NK-92 (cell line): ENCODE measurements at regions not wholly inside any gene's neighbourhood (a gene's known extent, or its start where the extent isn't known, plus 50 kb on each side); places are given as distances from the start of the nearest gene placed in this dataset.
"Not testable (repeated sequence)": the region's sequence is repeated elsewhere in the genome, so short reads cannot be mapped to it uniquely, and the experiment has no call there.

Experiments used
- DNase-seq: peaks from one replicate; lab custom pipeline; 2025; ENCODE audit not compliant: unreplicated experiment; lab: John Stamatoyannopoulos, UW

DNA sequence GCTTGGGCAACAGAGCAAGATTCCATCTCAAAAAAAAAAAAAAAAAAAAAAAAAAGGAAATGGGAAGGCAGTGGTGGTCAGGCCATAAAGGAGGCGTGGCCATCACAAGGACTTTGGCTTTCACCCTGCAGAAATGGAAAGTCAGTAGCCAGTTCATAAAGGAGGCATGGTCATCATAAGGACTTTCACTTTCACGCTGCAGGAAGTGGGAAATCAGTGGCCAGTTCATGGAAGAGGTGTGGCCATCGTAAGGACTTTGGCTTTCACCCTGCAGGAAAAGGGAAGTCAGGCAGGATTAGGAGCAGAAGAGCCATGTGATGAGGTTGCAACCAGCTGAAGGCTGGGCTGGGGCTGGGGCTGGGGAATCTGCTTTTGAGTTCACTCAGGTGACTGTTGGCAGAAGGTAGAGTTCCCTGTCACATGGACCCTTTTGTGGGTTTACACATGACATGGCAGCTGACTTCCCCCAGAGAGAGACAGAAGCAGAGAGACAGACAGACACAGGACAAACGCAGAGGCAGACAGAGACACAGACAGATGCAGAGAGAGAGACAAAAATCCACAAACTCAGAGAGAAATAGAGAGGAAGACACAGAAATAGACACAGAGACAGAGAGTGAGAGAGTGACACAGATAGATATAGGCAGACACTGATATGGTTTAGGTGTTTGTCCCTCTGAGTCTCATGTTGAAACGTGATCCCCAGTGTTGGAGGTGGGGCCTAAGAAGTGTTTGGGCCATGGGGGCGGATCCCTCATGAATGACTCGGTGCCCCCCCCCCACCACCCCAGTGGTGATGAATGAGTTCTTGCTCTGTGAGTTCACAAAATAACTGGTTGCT, 263.9 kb upstream of the KAZN start:
- no peak for DNase-seq

DNA sequence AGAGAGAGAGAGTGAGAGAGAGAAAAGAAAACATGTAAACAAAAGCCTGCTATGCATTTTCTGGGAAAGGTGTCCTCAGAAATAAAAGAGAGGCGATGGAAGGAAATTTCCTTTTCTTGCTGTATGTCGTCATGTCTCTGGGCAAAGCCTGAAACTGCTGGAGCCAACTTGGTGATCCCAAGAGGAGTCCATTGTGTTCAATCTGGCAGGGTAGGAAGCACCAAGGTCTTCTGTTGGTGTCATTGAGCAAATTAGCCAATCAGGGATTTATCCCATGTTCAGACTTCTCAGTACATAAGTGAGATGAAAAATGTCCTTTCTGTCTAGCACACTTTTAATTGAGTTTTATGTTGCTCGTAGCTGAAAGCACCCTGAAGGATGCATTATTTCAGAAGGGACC, 260.0 kb upstream of the KAZN start:
- DNase-seq, result no peak

DNA sequence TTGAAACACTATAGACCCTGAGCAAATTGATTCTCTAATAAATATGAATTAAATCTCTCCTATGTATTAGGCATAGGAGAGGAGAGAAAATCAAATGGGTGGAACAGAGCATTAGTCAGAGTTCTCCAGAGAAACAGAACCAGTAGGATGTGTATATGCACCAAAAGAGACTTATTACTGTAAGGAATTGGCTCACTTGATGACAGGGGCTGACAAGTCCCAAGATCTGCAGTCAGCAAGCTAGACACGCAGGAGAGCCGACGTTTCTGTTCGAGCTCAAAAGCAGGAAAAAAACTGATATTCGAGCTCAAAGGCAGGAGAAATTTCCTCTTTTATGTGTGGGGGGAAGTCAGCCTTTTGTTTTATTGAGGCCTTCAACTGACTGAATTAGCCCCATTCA, 259.2 kb upstream of the KAZN start:
- DNase-seq, result no peak

DNA sequence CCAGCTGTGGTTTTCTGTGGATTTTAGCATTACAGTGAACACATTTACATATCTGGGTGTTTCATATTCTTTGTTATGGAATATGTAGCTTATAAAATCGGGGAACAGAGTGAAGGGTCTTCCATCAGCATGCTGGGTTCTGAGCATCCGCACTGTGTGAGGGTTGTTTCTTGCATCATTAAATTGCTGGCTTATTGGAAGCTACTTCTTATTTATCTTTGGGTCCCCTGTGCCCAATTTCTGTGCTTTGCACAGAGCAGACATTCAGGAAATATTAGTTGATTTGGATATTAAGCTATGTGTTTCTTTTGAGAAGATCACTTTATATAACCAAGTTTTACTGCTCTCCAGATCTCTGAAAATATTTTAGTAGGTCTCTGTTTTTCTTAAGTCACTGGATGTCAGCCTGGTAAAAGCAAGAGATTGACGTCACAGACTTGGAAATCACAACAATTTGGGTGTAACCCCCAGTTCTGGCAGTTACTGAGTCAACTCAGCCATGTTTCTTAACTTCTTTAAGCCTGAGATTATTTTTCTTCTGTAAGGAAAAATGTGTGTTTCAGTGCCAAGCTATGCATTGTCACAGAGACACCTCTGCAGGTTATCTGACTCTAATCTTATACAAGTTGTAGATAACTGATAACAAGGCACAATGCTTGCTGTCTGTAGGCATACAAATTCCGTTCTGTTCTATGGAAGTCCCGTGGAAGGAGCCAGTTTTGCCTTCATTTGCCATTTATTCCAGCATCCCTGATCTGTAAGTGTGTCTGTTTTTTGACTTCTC, 258.3 kb upstream of the KAZN start:
- DNase-seq, result no peak

DNA sequence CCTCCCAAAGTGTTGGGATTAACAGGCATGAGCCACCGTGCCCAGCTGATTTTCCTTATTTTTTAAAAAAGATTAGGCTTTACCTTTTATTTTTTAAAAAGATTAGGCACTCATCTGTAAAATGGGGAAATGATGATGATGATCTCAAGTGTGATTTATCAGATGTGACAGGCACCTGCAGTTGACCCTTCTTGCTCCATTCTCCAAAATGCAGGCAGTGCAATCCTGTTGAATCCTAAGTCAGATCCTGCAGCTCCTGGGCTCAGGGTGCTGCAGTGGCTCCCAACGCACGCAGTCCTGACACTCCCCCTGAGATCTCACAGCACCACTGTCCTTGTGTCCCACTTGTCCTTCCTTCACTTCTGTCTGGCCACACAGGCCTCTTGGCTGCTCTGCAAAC, 257.3 kb upstream of the KAZN start:
- no peak for DNase-seq

DNA sequence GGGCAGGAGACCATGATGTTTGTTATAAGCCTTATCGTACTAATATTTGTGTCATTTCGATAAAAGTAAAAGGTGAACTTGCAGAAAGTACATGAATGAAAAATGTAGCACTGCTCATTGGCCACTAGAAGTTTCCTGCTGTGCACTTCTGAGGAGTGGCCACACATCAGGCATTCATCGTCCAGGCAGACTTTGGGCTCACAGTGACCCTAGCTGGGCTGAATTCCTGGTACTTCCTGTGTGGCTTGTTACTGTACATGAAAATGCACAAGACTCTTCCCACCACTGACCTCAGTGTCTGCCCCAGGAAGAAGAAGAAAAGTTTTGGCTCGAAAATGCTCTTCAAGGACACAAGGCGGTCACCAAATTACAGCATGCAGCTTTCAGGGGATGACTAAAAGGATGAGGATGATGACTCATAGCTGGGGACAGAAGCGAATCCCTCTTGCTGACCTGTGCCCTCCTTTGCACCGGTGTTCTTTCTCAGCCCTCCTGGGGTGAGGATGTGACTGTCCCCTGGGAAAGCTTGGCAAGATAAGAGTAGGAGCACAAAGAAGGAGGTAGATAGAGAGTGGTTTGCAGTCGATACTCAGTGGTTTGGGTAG, 252.4 kb upstream of the KAZN start:
- DNase-seq, result no peak

DNA sequence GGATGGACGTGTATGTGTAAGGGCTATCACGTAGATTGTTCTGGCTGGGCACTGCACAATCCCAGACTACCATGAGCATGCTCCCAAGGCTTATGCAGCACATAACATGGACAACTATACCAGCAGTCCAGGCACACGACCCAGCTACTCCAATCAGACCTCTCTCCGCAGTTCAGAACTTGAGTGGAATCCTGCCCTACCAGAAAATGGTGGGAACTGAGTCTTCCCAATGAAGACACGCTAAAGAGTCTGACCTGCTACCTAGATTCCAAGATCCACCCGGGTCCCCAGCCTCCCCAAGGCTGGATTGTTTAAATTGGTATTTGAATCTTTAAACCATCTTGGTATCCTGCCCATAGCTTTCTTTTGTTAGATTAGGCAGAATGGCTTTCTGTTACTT, 251.3 kb upstream of the KAZN start:
- DNase-seq, result no peak

DNA sequence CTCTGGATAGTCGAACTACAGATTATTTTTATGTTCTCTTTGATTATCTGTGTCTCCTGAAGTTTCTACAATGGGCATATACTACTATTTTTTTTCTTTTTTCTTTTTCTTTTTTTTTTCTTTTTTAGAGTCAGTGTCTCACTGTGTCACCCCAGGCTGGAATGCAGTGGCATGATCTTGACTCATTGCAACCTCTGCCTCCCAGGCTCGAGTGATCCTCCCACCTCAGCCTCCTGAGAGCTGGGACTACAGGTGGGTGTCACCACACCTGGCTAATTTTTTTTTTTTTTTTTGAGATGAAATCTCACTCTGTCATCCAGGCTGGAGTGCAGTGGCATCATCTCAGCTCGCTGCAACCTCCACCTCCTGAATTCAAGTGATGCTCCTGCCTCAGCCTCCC, 250.7 kb upstream of the KAZN start:
- DNase-seq, result no peak

DNA sequence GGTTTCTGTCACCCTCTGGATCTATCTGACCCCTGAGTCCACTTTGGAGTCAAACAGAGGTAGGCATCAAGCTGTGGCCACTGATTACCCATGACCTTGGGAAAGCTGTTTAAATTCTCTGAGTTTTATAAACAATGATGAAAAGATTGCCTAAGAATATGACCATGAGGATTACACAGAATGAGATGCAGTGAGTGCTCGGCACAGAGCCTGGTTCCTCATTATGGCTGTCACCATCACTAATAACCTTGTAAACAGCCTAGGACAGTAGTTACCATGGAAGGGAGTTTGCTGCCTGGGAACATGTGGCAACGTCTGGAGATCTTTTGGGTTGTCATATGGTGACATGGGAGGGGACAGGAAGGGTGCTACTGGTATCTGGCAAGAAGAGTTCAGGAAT, 248.3 kb upstream of the KAZN start:
- no peak for DNase-seq

DNA sequence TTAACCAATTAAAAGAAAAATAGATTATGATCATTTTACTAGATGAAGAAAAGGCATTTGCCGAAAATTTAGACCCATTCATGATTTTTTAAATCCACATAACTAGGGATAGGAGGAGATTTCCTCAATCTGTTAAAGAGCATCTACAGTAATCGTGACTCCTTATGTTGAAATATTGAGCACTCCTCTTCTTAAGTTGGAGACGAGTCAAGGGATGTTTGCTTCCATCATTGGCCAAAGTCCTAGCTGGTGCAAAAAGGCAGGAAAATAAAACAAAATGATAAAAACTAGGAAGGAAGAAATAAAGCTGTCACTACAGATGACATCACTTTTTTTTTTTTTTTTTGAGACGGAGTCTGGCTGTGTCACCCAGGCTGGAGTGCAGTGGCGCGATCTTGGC, 245.6 kb upstream of the KAZN start:
- no peak for DNase-seq

DNA sequence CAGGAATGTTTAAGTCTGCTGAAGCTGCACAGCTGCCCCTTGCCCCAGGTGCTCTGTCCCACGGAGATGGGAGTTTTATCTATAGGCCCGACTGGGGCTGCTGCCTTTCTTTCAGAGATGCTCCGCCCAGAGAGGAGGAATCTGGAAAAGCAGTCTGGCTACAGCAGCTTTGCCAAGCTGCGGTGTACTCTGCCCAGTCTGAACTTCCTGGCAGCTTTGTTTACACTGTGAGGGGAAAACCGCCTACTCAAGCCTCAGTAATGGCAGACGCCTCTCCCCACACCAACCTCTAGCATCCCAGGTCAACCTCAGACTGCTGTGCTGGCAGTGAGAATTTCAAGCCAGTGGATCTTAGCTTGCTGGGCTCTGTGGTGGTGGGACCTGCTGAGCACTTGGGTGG, 237.5 kb upstream of the KAZN start:
- not testable (repeated sequence) for DNase-seq

DNA sequence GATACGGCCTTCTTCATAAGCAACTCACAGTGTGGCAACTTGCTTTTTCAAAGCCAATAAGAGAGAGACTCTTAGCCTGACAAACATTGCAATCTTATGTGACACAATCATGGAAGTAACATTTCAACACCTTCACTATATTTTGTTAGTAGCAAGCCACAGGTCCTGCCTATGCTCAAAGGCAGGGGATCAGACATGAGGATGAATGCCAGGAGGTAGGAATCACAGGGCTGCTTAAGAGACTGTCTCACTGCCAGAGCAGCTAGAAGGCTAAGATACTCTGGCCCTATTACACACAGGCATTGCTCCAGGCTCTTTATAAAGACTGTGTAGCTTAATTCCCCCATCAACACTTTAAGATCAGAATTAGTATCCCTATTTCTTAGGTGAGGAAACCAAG, 236.2 kb upstream of the KAZN start:
- DNase-seq, result no peak

DNA sequence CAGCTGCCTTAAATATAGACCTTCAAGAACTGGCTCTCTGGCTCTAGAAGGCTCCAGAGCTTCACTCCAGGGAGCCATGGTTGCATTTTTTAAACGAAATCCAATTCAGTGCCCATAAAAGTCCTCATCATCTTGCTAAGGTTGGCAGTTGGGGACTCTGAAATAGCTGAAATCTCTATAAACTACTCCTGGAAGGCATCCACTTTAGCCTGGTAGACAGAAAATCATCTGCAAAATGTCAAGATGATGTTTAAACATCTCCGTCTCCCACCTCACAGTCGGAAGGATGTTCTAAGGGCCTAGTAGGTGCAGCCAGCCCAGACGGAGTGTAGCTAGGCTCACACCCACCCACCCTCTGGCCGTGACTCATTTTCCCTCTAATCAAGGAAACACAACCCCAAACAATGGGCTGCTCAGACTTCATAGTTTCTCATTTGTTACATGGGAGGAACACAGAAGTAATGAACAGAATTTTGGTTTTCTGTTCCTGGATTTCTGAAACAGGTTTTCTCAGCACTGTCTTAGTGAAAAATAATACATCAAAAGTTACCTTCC, 235.4 kb upstream of the KAZN start:
- DNase-seq, result no peak

DNA sequence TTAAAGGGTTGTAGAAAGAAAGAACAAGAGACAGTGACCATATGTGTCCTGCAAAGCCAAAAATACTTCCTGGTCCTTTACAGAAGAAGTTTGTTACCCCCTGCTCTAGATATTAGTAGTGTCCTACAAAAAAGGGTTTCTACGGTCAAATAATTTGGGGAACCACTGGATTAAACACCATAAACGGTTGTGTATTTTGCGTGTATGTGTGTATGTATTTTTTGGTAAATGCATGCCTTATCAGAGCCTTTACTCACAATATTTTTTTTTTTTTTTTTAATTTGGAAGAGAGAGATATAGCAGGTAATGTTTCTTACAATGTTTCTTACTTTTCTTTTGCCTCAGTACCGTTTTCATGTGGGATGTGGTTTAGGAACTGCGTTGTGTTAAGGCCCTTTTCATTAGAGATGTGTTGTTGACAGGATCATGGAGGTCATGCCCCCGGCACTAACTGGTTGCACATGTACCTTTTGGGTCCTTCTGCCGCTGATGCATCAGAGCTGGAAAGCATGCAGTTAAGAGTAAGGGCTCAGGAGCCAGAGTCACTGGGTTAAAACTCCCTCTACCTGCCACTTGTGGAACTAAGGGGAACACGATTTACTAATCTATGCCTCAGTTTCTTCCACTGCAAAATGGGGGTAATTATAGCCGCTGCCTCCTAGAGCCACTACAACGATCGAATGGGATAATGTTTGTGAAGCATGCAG, 234.6 kb upstream of the KAZN start:
- DNase-seq, result no peak

DNA sequence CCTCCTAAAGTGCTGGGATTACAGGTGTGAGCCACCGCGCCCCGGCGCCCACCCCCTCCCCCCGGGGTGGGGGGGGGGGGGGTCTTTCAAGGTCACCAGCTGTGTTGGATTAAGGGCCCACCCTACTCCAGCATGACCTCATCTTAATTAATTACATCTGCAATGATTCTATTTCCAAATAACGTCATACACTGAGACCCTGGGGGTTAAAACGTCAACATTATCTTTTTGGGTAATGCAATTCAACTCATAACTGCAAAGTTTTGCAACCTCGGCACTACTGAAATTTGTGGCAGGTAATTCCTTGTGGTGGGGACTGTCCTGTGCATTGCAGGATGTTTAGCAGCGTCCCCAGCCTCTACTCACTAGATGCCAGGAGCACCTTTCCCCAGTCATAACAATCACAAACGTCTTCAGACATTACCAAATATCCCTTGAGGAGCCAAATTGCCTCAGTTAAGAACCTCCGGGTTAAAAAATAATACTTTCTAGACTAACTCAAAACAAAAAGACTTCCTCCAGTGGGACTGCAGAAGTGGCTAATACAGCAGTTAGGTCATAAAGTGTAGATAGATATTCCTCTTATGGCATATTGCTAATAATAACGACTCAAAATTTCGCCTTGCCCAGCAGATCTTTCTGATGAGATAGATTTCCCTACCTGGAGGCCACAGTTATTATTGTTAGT, 233.0 kb upstream of the KAZN start:
- DNase-seq, result no peak

DNA sequence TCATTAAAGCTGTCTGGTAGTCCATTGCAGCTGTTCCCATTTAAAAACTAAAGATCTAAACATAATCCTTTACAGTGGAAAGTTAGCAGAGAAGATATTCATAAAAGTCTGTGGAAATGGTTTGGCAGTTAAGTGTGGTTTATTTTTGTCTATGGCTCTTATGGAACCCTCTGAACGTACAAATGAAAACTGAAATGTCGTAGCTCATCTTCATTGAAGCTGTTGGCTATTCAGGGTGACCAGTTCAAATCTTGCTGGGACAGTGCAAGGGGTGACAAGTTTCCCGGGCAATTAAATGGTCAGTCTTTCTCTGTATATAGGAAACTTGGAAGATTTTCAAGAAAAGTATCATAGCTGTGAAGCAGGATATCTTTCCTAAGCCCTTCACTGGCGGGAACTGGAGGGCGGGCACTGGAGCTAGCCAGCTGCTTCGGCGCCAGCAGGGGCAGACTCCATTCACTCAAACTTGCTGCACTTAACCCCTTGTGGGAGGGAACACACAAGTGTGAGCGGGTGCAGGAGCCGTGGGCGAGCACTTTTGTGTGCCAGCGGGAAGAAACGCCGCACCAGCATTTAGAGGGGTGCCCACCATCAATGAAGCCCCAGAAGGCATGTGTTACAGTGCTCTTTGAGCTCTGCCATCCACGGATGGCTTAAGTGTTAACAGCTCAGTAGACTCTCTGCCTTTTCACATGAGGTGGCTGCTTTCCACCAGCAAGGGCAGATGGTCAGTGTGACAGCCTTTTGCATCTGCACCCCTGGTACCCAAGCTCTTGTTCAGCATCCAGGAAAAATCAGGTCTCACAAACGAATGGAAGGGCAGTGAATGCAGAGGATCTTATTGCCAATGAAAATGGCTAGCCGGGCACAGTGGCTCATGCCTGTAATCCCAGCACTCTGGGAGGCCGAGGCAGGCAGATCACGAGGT, 232.1 kb upstream of the KAZN start:
- no peak for DNase-seq

DNA sequence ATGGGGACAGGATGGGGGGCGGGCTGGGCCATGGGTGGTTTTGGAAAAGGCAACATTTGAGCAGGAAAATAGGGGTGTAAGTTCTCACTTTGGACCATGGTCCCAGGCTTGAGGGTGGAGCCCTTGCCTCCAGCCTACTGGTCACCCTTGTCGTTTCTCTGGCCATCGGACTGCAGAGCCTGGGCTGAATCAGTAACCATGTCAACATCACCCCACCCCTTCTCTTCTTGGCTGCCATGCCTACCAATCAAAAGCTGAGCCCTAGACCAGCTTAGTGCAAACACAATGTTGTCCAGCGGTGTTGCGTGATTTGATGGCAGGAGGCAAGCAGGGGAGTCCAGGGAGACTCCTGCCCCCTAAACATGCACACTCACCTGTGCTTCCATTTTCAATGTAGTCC, 231.0 kb upstream of the KAZN start:
- DNase-seq, result no peak

DNA sequence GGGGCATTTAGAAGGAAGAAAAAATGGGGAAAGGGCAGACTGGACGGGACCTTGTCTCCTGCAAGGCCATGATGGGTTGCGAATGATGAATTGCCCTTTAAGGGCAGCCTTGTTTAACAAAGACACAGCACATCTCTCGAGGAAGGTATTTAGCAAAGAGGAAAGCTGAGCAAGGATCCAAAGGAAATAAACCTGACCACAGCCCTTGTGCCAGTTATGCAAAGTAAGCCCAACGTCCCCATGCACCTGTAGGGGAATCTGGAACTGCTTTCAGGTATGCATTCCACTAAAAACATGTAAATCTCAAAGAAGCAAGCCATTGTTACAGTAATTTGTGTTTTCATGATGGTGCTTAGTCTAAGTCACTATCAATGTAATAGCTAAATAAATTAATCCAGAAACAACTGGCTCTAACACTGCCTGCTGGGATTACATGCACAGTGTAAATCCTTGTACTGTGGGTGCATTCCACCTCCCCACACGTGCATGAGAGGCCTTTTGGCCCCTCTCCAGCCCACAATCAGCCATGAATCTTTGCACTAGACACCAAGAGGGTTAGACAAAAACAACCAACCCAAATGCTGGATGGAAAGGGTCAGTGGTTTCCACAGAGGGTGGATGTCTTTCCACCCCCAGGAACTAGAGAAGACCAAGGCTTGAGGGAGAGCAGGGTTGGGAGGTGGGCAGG, 228.8 kb upstream of the KAZN start:
- DNase-seq, result no peak
